H9 (cell line): ENCODE measurements at regions not wholly inside any gene's neighbourhood (a gene's known extent, or its start where the extent isn't known, plus 50 kb on each side); places are given as distances from the start of the nearest gene placed in this dataset.

Experiments
- DNase-seq: peaks from one replicate; pipeline ENCODE4 v3.0.0-alpha.2; 2017
- H2AFZ ChIP-seq: one replicate; pipeline ENCODE4 v1.6.1; 2013; ENCODE audit warnings: mild to moderate bottlenecking, low read length, control low read depth, moderate library complexity
- H2AK5ac ChIP-seq: 2 replicates; pipeline ENCODE4 v1.6.1; 2013; ENCODE audit warnings: low read length, control low read depth, mixed read lengths; ENCODE audit not compliant: insufficient read length
- H2BK120ac ChIP-seq: one replicate; pipeline ENCODE4 v1.6.1; 2013; ENCODE audit warnings: low read depth, mild to moderate bottlenecking, low read length, control low read depth, inconsistent platforms; ENCODE audit not compliant: poor library complexity, severe bottlenecking
- H2BK12ac ChIP-seq: 2 replicates; pipeline ENCODE4 v1.6.1; 2013; ENCODE audit warnings: low read length, control low read depth, mixed read lengths, low read depth; ENCODE audit not compliant: insufficient read length
- H2BK15ac ChIP-seq: 2 replicates; pipeline ENCODE4 v1.6.1; 2013; ENCODE audit warnings: low read depth, low read length, control low read depth
- H2BK20ac ChIP-seq: one replicate; pipeline ENCODE4 v1.6.1; 2013; ENCODE audit warnings: low read depth, mild to moderate bottlenecking, low read length, control low read depth, inconsistent platforms; ENCODE audit not compliant: poor library complexity, severe bottlenecking
- H2BK5ac ChIP-seq: 2 replicates; pipeline ENCODE4 v1.6.1; 2013; ENCODE audit warnings: low read length, control low read depth, mixed read lengths; ENCODE audit not compliant: insufficient read length
- H3K14ac ChIP-seq: 2 replicates; pipeline ENCODE4 v1.6.1; 2013; ENCODE audit warnings: low read length, control low read depth; ENCODE audit not compliant: insufficient read depth
- H3K18ac ChIP-seq: 2 replicates; pipeline ENCODE4 v1.6.1; 2013; ENCODE audit warnings: low read depth, mild to moderate bottlenecking, mixed read lengths, low read length, control low read depth; ENCODE audit not compliant: insufficient read length
- H3K23ac ChIP-seq: 2 replicates; pipeline ENCODE4 v1.6.1; 2013; ENCODE audit warnings: low read length, control low read depth, mixed read lengths, low read depth; ENCODE audit not compliant: insufficient read length
- H3K23me2 ChIP-seq: 2 replicates; pipeline ENCODE4 v1.6.1; 2013; ENCODE audit warnings: low read depth, mild to moderate bottlenecking, mixed read lengths, low read length, control low read depth; ENCODE audit not compliant: insufficient read length, poor library complexity, severe bottlenecking
- H3K27ac ChIP-seq: 2 replicates; pipeline ENCODE4 v1.5.1; 2013; ENCODE audit warnings: low read length, control low read depth, mixed read lengths, low read depth; ENCODE audit not compliant: insufficient read length
- H3K27me3 ChIP-seq: 2 replicates; pipeline ENCODE4 v1.6.1; 2013; ENCODE audit warnings: low read length, control low read depth, inconsistent platforms; ENCODE audit not compliant: insufficient read depth
- H3K4ac ChIP-seq: 2 replicates; pipeline ENCODE4 v1.6.1; 2013; ENCODE audit warnings: low read depth, mild to moderate bottlenecking, control low read depth, inconsistent platforms, low read length, moderate library complexity
- H3K4me1 ChIP-seq: 2 replicates; pipeline ENCODE4 v1.6.1; 2013; ENCODE audit warnings: low read length, control low read depth, inconsistent platforms; ENCODE audit not compliant: insufficient read depth
- H3K4me2 ChIP-seq: 2 replicates; pipeline ENCODE4 v1.6.1; 2013; ENCODE audit warnings: low read length, control low read depth, mixed read lengths; ENCODE audit not compliant: insufficient read length, insufficient read depth
- H3K56ac ChIP-seq: 2 replicates; pipeline ENCODE4 v1.6.1; 2013; ENCODE audit warnings: low read depth, mild to moderate bottlenecking, mixed read lengths, low read length, control low read depth; ENCODE audit not compliant: insufficient read length
- H3K79me1 ChIP-seq: 2 replicates; pipeline ENCODE4 v1.6.1; 2013; ENCODE audit warnings: low read depth, mild to moderate bottlenecking, moderate library complexity, low read length, control low read depth, inconsistent platforms; ENCODE audit not compliant: insufficient read depth, poor library complexity, severe bottlenecking
- H3K79me2 ChIP-seq: 2 replicates; pipeline ENCODE4 v1.6.1; 2013; ENCODE audit warnings: low read length, control low read depth, inconsistent platforms; ENCODE audit not compliant: insufficient read depth
- H3K9ac ChIP-seq: 2 replicates; pipeline ENCODE4 v1.6.1; 2013; ENCODE audit warnings: low read length, control low read depth, mixed read lengths; ENCODE audit not compliant: insufficient read length; ENCODE audit errors: extremely low read depth
- H3K9me3 ChIP-seq: one replicate; pipeline ENCODE4 v1.6.1; 2013; ENCODE audit warnings: low read depth, low read length, inconsistent platforms; ENCODE audit not compliant: control insufficient read depth
- H3T11ph ChIP-seq: one replicate; pipeline ENCODE4 v1.6.1; 2013; ENCODE audit warnings: mild to moderate bottlenecking, low read length, control low read depth, inconsistent platforms
- H4K20me1 ChIP-seq: one replicate; pipeline ENCODE4 v1.6.1; 2013; ENCODE audit not compliant: control insufficient read depth, insufficient read length, insufficient read depth
- H4K5ac ChIP-seq: 2 replicates; pipeline ENCODE4 v1.6.1; 2013; ENCODE audit warnings: low read depth, mild to moderate bottlenecking, mixed read lengths, low read length, control low read depth; ENCODE audit not compliant: insufficient read length
- H4K8ac ChIP-seq: replicated peaks from 2 replicates; pipeline ENCODE4 v1.6.1; 2013; ENCODE audit warnings: low read length, control low read depth, mixed read lengths, low read depth; ENCODE audit not compliant: insufficient read length
- H4K91ac ChIP-seq: 2 replicates; pipeline ENCODE4 v1.6.1; 2013; ENCODE audit warnings: low read depth, mild to moderate bottlenecking, moderate library complexity, mixed read lengths, low read length, control low read depth; ENCODE audit not compliant: insufficient read length
- H3K27ac Mint-ChIP-seq, 3 experiments: 2 replicates in 2 of 3; 3 replicates in 1 of 3; pipeline ENCODE4 v1.8.0; 2020 to 2021; ENCODE audit warnings: mixed read lengths in 3 of 3, mild to moderate bottlenecking in 1 of 3, moderate library complexity in 1 of 3
- H3K27me3 Mint-ChIP-seq: 2 replicates; pipeline ENCODE4 v1.8.0; 2021; ENCODE audit warnings: low read depth, mild to moderate bottlenecking, moderate library complexity, mixed read lengths
- H3K36me3 Mint-ChIP-seq, 3 experiments: 2 replicates in 2 of 3; 3 replicates in 1 of 3; pipeline ENCODE4 v1.8.0; 2020 to 2021; ENCODE audit warnings: low read depth in 3 of 3, mixed read lengths in 3 of 3; ENCODE audit not compliant: insufficient read depth in 1 of 3
- H3K4me1 Mint-ChIP-seq, 2 experiments: 2 replicates each; pipeline ENCODE4 v1.8.0; 2020; ENCODE audit warnings: mixed read lengths in 2 of 2
- H3K4me3 Mint-ChIP-seq, 2 experiments: 2 replicates in 1 of 2; 3 replicates in 1 of 2; pipeline ENCODE4 v1.8.0; 2020 to 2021; ENCODE audit warnings: mild to moderate bottlenecking in 2 of 2, mixed read lengths in 2 of 2, moderate library complexity in 1 of 2
- H3K9me3 Mint-ChIP-seq, 2 experiments: 2 replicates in 1 of 2; 3 replicates in 1 of 2; pipeline ENCODE4 v1.8.0; 2020; ENCODE audit warnings: mild to moderate bottlenecking in 2 of 2, mixed read lengths in 2 of 2, moderate library complexity in 1 of 2
- CTCF ChIP-seq: fragments of 200-600 bp; sonication (generic); conservative IDR thresholded peaks from 3 replicates; pipeline ENCODE4 v1.8.0; 2021; ENCODE audit warnings: antibody characterized with exemption, mild to moderate bottlenecking
- WGBS: extraction: QIAGEN DNeasy Blood & Tissue Kit; methylation state at CpG from one replicate; pipeline ENCODE4 v1.1.7; 2013; ENCODE audit warnings: missing lambda C conversion rate, low lambda C conversion rate, mixed read lengths; ENCODE audit not compliant: insufficient read length; ENCODE audit errors: extremely low coverage; 5-methylcytosine and 5-hydroxymethylcytosine counted together

GRCh38 chr7:17549406-17549805, 251.0 kb downstream of the AHR start:
- no peaks in the 10 kb centered on the region for H3K4me1 Mint-ChIP-seq

More at GRCh38 chr7:17549406-17549805, 251.0 kb downstream of the AHR start:
- no peak overlapping the region for H3T11ph ChIP-seq
- no peak overlapping the region for H2BK120ac ChIP-seq
- H3K79me2 ChIP-seq: no peaks in the 10 kb centered on the region
- H4K91ac ChIP-seq: no peak overlapping the region
- no peak overlapping the region for H2AK5ac ChIP-seq
- Mint-ChIP-seq H3K4me3 (no peak overlapping the region), H3K27ac (no peak overlapping the region), H3K27me3 (no peaks in the 10 kb centered on the region), H3K36me3 (no peaks in the 10 kb centered on the region), H3K9me3 (no peaks in the 10 kb centered on the region; a peak in 1 of 5 replicates)
- H3K9ac ChIP-seq: no peak overlapping the region
- H3K18ac ChIP-seq: no peak overlapping the region
- no peak overlapping the region for H2AFZ ChIP-seq
- no peaks in the 10 kb centered on the region for H3K9me3 ChIP-seq
- H2BK15ac ChIP-seq: no peak overlapping the region
- no peak overlapping the region for H3K4ac ChIP-seq
- no peak overlapping the region for H3K4me2 ChIP-seq
- no peaks in the 10 kb centered on the region for H4K20me1 ChIP-seq
- no peaks in the 10 kb centered on the region for H3K23me2 ChIP-seq
- no peak overlapping the region for H3K56ac ChIP-seq
- no peaks in the 10 kb centered on the region for H3K4me1 ChIP-seq
- H4K8ac ChIP-seq: no peak overlapping the region
- no peak overlapping the region for H2BK12ac ChIP-seq
- TF ChIP-seq CTCF: no peak
- H3K14ac ChIP-seq: no peak overlapping the region
- WGBS: no CpG with 5 or more reads among the region's 2 CpGs
- H2BK20ac ChIP-seq: no peak overlapping the region
- H3K23ac ChIP-seq: no peak overlapping the region
- no peak overlapping the region for H3K27ac ChIP-seq
- DNase-seq: no peak
- H3K27me3 ChIP-seq: no peaks in the 10 kb centered on the region
- H3K79me1 ChIP-seq: no peaks in the 10 kb centered on the region
- H4K5ac ChIP-seq: no peak overlapping the region
- no peak overlapping the region for H2BK5ac ChIP-seq
